AG04450 (cell line): ENCODE measurements at regions not wholly inside any gene's neighbourhood (a gene's known extent, or its start where the extent isn't known, plus 50 kb on each side); places are given as distances from the start of the nearest gene placed in this dataset.

Experiments used
- CTCF ChIA-PET: fragments of 300-600, 350-600 bp; formaldehyde crosslinking; extraction: SDS; loops from one replicate; lab custom pipeline; 2022; ENCODE audit warnings: antibody characterized with exemption, inconsistent platforms; lab: Charles Lee
- POLR2A ChIA-PET: fragments of 350-600 bp; formaldehyde crosslinking; extraction: SDS; loops from one replicate; lab custom pipeline; 2021; ENCODE audit warnings: antibody characterized with exemption, inconsistent platforms; lab: Yijun Ruan, JAX
- DNase-seq: peaks from one replicate; pipeline ENCODE4 v3.0.0-alpha.2; 2011; ENCODE audit warnings: low read depth, low spot score
- H3K27ac ChIP-seq: one replicate; pipeline ENCODE4 v1.5.1; 2012; ENCODE audit warnings: low read depth, low read length, control low read depth
- H3K27me3 ChIP-seq: one replicate; pipeline ENCODE4 v1.6.0; 2012; ENCODE audit warnings: low read length; ENCODE audit not compliant: control insufficient read depth, insufficient read depth
- H3K4me3 ChIP-seq: 2 replicates; pipeline ENCODE4 v1.5.1; 2011; ENCODE audit warnings: mild to moderate bottlenecking, low read depth, low read length, control low read depth
- H3K9me3 ChIP-seq: 2 replicates; pipeline ENCODE4 v1.5.1; 2012; ENCODE audit warnings: low read length; ENCODE audit not compliant: control insufficient read depth, insufficient read depth
- TF ChIP-seq, protein P1 (sequence below): IDR thresholded peaks from 2 replicates; pipeline ENCODE4 v1.5.1; 2011; ENCODE audit warnings: low read depth, low read length, control low read depth, inconsistent platforms

DNA sequence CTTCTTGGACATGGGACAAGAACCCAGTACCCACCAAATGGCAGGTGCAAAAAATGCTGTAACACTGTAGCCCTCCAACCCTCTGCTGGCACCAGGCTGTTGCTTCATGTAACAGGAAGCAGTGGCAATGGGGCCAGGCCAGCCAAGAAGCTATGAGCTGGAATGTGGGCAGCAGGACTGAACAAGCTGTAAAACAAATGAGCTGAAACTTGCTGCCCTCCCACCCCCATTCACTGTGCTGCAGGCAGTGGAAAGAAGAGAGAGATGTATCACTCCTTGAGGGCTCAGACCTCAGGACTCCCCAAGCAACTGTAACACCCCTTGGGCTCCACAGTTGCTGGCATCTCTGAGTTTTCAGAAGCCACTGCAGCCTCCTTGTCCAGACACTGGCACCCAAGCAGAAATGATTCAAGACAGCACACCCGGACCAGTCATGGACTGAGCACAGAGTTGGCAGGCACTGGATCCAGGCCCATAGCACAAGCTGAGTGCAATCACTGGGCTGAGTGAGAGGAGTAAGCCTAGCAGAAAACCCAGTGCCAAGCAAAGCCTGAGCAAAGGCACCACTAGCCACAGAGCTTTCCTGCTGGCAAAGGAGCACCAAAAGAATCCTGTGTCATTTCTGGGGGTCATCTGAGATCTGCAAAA, 321.4 kb upstream of the CXADR start:
- DNase-seq: no peak

DNA sequence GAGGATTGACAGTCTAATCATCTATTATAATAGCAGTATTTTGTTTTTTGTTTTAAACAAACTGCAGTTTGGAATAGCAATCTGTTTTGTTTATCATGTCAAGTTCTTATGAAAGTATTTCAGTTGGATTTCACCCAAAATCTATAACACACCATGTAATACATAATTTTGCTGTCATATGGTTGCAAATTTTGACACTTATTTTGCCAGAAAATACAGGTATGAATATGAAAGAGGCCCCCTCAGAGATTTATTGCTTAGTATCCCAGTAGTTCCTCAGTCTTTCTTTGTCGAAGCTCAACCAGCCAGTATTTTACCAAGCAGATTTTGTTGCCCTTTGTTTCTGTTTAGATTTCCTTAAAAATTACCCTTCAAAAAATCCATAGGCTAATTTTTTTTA, 317.5 kb upstream of the CXADR start:
- POLR2A ChIA-PET: no interaction called here
- no peaks in the 10 kb centered on the region for H3K9me3 ChIP-seq
- H3K27ac ChIP-seq: no peak overlapping the region
- no peak for DNase-seq
- no peak overlapping the region for H3K4me3 ChIP-seq
- H3K27me3 ChIP-seq: no peaks in the 10 kb centered on the region
- CTCF ChIA-PET: no interaction called here
- TF ChIP-seq, protein P1, sequence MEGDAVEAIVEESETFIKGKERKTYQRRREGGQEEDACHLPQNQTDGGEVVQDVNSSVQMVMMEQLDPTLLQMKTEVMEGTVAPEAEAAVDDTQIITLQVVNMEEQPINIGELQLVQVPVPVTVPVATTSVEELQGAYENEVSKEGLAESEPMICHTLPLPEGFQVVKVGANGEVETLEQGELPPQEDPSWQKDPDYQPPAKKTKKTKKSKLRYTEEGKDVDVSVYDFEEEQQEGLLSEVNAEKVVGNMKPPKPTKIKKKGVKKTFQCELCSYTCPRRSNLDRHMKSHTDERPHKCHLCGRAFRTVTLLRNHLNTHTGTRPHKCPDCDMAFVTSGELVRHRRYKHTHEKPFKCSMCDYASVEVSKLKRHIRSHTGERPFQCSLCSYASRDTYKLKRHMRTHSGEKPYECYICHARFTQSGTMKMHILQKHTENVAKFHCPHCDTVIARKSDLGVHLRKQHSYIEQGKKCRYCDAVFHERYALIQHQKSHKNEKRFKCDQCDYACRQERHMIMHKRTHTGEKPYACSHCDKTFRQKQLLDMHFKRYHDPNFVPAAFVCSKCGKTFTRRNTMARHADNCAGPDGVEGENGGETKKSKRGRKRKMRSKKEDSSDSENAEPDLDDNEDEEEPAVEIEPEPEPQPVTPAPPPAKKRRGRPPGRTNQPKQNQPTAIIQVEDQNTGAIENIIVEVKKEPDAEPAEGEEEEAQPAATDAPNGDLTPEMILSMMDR: no peak

More for the DNA sequence above, 321.4 kb upstream of the CXADR start:
- Histone ChIP-seq H3K27me3 (no peaks in the 10 kb centered on the region), H3K4me3 (no peak overlapping the region), H3K27ac (no peak overlapping the region), H3K9me3 (no peaks in the 10 kb centered on the region)
- CTCF ChIA-PET: no interaction called here
- POLR2A ChIA-PET: no interaction called here
- TF ChIP-seq, protein P1: no peak

DNA sequence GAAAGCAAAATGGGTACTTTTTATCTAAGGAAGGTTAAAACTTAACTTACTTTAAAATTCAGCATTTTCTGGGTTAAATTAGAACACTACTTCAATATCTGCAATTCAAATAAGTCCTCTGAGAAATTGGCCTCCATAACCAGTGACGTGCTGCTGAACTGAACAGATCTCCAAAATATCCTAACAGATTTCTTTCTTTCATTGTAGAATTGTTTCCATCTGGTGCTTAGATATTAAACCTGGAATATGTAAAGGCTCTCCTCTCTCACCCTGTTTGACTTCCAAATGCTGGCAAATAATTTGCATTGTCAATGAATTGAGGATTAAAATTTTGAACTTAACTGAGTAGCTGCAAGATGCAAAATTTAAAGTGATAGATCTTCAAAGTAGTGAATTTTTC, 316.9 kb upstream of the CXADR start:
- H3K9me3 ChIP-seq: no peaks in the 10 kb centered on the region
- TF ChIP-seq, protein P1: no peak
- H3K27ac ChIP-seq: no peak overlapping the region
- H3K27me3 ChIP-seq: no peaks in the 10 kb centered on the region
- ChIA-PET CTCF (no interaction called here), POLR2A (no interaction called here)
- DNase-seq: no peak
- no peak overlapping the region for H3K4me3 ChIP-seq

DNA sequence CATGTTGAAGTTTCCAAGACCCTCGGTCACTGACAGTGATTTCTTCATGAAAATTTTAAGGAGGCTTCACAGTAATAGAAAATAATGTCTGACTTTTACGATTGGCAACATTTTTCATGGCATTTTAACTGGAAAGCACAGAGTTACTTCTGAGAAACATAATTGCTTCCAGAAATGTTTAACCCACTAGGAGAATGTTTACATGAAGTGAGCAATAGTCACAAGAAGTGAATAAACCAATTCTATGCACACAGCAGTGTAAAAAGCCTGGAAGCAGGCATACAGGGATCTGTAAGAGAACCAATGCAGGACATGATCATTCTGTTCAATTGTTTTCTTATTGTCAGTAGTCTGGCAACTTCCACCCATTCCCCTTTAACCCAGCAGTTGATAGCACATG, 316.2 kb upstream of the CXADR start:
- no peak overlapping the region for H3K4me3 ChIP-seq
- no peaks in the 10 kb centered on the region for H3K9me3 ChIP-seq
- DNase-seq: no peak
- TF ChIP-seq, protein P1: no peak
- POLR2A ChIA-PET: no interaction called here
- CTCF ChIA-PET: no interaction called here
- no peak overlapping the region for H3K27ac ChIP-seq
- no peaks in the 10 kb centered on the region for H3K27me3 ChIP-seq

DNA sequence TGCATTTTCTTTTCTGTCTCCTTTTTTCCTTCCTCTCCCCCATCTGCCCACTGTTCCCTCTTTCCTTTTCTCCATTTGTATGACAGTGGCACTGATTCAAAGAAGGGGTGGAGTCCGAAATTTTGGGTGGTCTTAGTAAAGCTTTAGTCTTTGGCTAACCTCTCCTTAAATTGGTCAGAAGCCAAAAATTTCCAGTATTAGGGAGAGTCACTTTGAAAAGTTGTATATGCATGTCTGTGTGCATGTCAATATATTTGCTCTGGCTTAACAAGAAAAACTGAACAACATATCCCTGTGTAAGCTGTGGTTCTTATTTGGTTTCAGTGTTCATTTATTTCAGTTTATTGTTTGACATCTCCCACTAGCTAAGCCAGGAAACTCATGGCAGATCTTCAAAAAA, 314.8 kb upstream of the CXADR start:
- ChIA-PET POLR2A (no interaction called here), CTCF (interaction anchor here (0.7 kb wide), 1 partner anchor 53 kb away, joined by 5 read pairs; no protein-coding TSS in a partner anchor)
- Histone ChIP-seq H3K27ac (no peak overlapping the region), H3K9me3 (no peaks in the 10 kb centered on the region), H3K27me3 (no peaks in the 10 kb centered on the region), H3K4me3 (no peak overlapping the region)
- TF ChIP-seq, protein P1: no peak
- DNase-seq: no peak
